ENCODE measurements at regions not wholly inside any gene's neighbourhood (a gene's known extent, or its start where the extent isn't known, plus 50 kb on each side); places are given as distances from the start of the nearest gene placed in this dataset.

GRCh38 chr17:51375771-51376170 lies 115.4 kb downstream of the UTP18 start:
- 70 to 93% (median 82%) methylated on average over 3 of the region's 3 CpGs for WGBS, 5 donors
- intact Hi-C loops (cut with DNase I; ENCODE audit: low total_unique reads) = loop anchor here (10.0 kb wide), 1 partner anchor 159 kb away; no protein-coding TSS in a partner anchor
- TF ChIP-seq POLR2AphosphoS5 (IDR thresholded peaks at IDR 0.05) (no peak), POLR2A (IDR thresholded peaks at IDR 0.05) (no peak)
- TF ChIP-seq, protein P1, sequence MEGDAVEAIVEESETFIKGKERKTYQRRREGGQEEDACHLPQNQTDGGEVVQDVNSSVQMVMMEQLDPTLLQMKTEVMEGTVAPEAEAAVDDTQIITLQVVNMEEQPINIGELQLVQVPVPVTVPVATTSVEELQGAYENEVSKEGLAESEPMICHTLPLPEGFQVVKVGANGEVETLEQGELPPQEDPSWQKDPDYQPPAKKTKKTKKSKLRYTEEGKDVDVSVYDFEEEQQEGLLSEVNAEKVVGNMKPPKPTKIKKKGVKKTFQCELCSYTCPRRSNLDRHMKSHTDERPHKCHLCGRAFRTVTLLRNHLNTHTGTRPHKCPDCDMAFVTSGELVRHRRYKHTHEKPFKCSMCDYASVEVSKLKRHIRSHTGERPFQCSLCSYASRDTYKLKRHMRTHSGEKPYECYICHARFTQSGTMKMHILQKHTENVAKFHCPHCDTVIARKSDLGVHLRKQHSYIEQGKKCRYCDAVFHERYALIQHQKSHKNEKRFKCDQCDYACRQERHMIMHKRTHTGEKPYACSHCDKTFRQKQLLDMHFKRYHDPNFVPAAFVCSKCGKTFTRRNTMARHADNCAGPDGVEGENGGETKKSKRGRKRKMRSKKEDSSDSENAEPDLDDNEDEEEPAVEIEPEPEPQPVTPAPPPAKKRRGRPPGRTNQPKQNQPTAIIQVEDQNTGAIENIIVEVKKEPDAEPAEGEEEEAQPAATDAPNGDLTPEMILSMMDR (IDR thresholded peaks at IDR 0.05 in 8 of 11, conservative IDR thresholded peaks at IDR 0.05 in 3 of 11) = no peak
- no peaks in the 10 kb centered on the region for H3K9me3 ChIP-seq
- peaks cover 0 to 5% (median 0%) of the 10 kb centered on the region in 7 donors for H3K27me3 ChIP-seq (replicated peaks in 1 of 7)
- H3K4me3 ChIP-seq = no peak overlapping the region
- no peaks in the 10 kb centered on the region for H3K36me3 ChIP-seq
- DNase-seq = no peak
- peak overlapping the region in 1 of 8 donors; percentile 40 for H3K27ac ChIP-seq
- peaks cover 0 to 10% (median 0%) of the 10 kb centered on the region in 6 donors for H3K4me1 ChIP-seq

DNA sequence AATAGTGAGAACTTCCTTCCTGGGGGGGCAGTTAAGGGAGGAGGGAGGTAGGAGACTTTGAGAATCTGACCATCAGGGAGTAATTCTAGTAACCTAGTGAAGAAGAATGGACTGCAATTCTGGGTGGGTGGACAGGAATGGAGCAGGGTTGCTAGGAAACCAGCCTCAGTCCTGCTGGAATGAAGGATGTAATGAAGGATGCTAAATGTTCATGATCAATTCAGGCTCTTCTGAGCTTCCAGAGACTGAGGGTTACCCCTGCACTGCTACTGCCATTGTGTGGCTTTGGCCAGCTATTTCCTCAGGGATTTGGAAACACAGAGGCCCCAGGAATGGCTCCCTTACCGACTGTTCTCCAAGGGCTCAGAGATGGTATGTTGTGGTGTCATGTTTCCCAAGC lies 116.4 kb downstream of the UTP18 start:
- Histone ChIP-seq H3K4me3 (no peak overlapping the region), H3K27me3 (replicated peaks in 1 of 7) (peaks cover 0 to 5% (median 0%) of the 10 kb centered on the region in 7 donors), H3K9me3 (no peaks in the 10 kb centered on the region), H3K36me3 (no peaks in the 10 kb centered on the region), H3K4me1 (peaks cover 0 to 9% (median 0%) of the 10 kb centered on the region in 6 donors), H3K27ac (no peak overlapping the region)
- TF ChIP-seq, protein P1 (IDR thresholded peaks at IDR 0.05 in 8 of 11, conservative IDR thresholded peaks at IDR 0.05 in 3 of 11) = no peak
- TF ChIP-seq POLR2AphosphoS5 (IDR thresholded peaks at IDR 0.05) (no peak), POLR2A (IDR thresholded peaks at IDR 0.05) (no peak)
- intact Hi-C loops (cut with DNase I; ENCODE audit: low total_unique reads) = loop anchor here (10.0 kb wide), 1 partner anchor 158 kb away; no protein-coding TSS in a partner anchor
- DNase-seq = no peak
- WGBS, 5 donors = 88 to 100% (median 89%) methylated on average over 1 of the region's 1 CpG

GRCh38 chr17:51381262-51381661 lies 120.9 kb downstream of the UTP18 start:
- intact Hi-C loops (cut with DNase I; ENCODE audit: low total_unique reads) = no loop called here
- Histone ChIP-seq H3K27ac (no peak overlapping the region), H3K27me3 (replicated peaks in 1 of 7) (peaks cover 0 to 9% (median 0%) of the 10 kb centered on the region in 7 donors), H3K4me1 (no peaks in the 10 kb centered on the region), H3K36me3 (no peaks in the 10 kb centered on the region), H3K9me3 (no peaks in the 10 kb centered on the region), H3K4me3 (no peak overlapping the region)
- TF ChIP-seq POLR2AphosphoS5 (IDR thresholded peaks at IDR 0.05) (no peak), POLR2A (IDR thresholded peaks at IDR 0.05) (no peak)
- TF ChIP-seq, protein P1 (IDR thresholded peaks at IDR 0.05 in 8 of 11, conservative IDR thresholded peaks at IDR 0.05 in 3 of 11) = no peak
- 64 to 79% (median 70%) methylated on average over 1 of the region's 1 CpG for WGBS, 5 donors
- DNase-seq = no peak

- WGBS, 5 donors = 86 to 91% (median 89%) methylated on average over 19 to 20 of the region's 20 CpGs
- Histone ChIP-seq H3K4me3 (no peak overlapping the region), H3K27ac (no peak overlapping the region), H3K4me1 (no peaks in the 10 kb centered on the region), H3K27me3 (replicated peaks in 1 of 7) (peaks cover 0 to 19% (median 0%) of the 10 kb centered on the region in 7 donors), H3K36me3 (no peaks in the 10 kb centered on the region), H3K9me3 (no peaks in the 10 kb centered on the region)
- no peak for TF ChIP-seq POLR2AphosphoS5 (IDR thresholded peaks at IDR 0.05)
- TF ChIP-seq, protein P1 (IDR thresholded peaks at IDR 0.05 in 8 of 11, conservative IDR thresholded peaks at IDR 0.05 in 3 of 11) = no peak
- no peak for TF ChIP-seq POLR2A (IDR thresholded peaks at IDR 0.05)
- no peak for DNase-seq
- intact Hi-C loops (cut with DNase I; ENCODE audit: low total_unique reads) = no loop called here
Observed at GRCh38 chr17:51385208-51385607, 124.9 kb downstream of the UTP18 start.

All from spleen (tissue), 11 donors.